ENCODE measurements at regions not wholly inside any gene's neighbourhood (a gene's known extent, or its start where the extent isn't known, plus 50 kb on each side); places are given as distances from the start of the nearest gene placed in this dataset.
"Not testable (repeated sequence)": the region's sequence is repeated elsewhere in the genome, so short reads cannot be mapped to it uniquely, and the experiment has no call there.

GRCh38 chr5:52015760-52016159, 632.5 kb downstream of the ISL1 start:
- no peak for DNase-seq (ENCODE audit: low read depth)

- DNase-seq (ENCODE audit: low read depth): no peak
Observed at GRCh38 chr5:52017567-52017966, 634.3 kb downstream of the ISL1 start.

GRCh38 chr5:52024359-52024758, 641.1 kb downstream of the ISL1 start:
- no peak for DNase-seq (ENCODE audit: low read depth)

GRCh38 chr5:52029836-52030235, 646.6 kb downstream of the ISL1 start:
- not testable (repeated sequence) for DNase-seq (ENCODE audit: low read depth)

GRCh38 chr5:52041842-52042241, 658.6 kb downstream of the ISL1 start:
- DNase-seq (ENCODE audit: low read depth): no peak

GRCh38 chr5:52043137-52043536, 659.9 kb downstream of the ISL1 start:
- DNase-seq (ENCODE audit: low read depth): no peak

GRCh38 chr5:52043543-52043942, 660.3 kb downstream of the ISL1 start:
- DNase-seq (ENCODE audit: low read depth): no peak

- DNase-seq (ENCODE audit: low read depth): no peak
Observed at GRCh38 chr5:52051759-52052158, 668.5 kb downstream of the ISL1 start.

GRCh38 chr5:52063186-52063585, 679.9 kb downstream of the ISL1 start:
- no peak for DNase-seq (ENCODE audit: low read depth)

- no peak for DNase-seq (ENCODE audit: low read depth)
Observed at GRCh38 chr5:52065182-52065581, 681.9 kb downstream of the ISL1 start.

- no peak for DNase-seq (ENCODE audit: low read depth)
Observed at GRCh38 chr5:52069997-52070396, 686.7 kb downstream of the ISL1 start.

- DNase-seq (ENCODE audit: low read depth): no peak
Observed at GRCh38 chr5:52073993-52074689, 690.9 kb downstream of the ISL1 start.

GRCh38 chr5:52077941-52078815, 694.9 kb downstream of the ISL1 start:
- DNase-seq (ENCODE audit: low read depth): no peak

- DNase-seq (ENCODE audit: low read depth): not testable (repeated sequence)
Observed at GRCh38 chr5:52102311-52102710, 685.4 kb upstream of the ITGA1 start.

- DNase-seq (ENCODE audit: low read depth): no peak
Observed at GRCh38 chr5:52107210-52107905, 680.4 kb upstream of the ITGA1 start.

- DNase-seq (ENCODE audit: low read depth): no peak
Observed at GRCh38 chr5:52119768-52120167, 667.9 kb upstream of the ITGA1 start.

- no peak for DNase-seq (ENCODE audit: low read depth)
Observed at GRCh38 chr5:52132053-52132452, 655.7 kb upstream of the ITGA1 start.

GRCh38 chr5:52134013-52134650, 653.6 kb upstream of the ITGA1 start:
- DNase-seq (ENCODE audit: low read depth): no peak

- no peak for DNase-seq (ENCODE audit: low read depth)
Observed at GRCh38 chr5:52139888-52140615, 647.7 kb upstream of the ITGA1 start.

GRCh38 chr5:52148679-52149078, 639.0 kb upstream of the ITGA1 start:
- no peak for DNase-seq (ENCODE audit: low read depth)

- no peak for DNase-seq (ENCODE audit: low read depth)
Observed at GRCh38 chr5:52150501-52150900, 637.2 kb upstream of the ITGA1 start.

All from forelimb muscle (tissue), 1 donor.